NCI-H187 treated with DMSO at 0.1 percent for 48 hours (cell line): ENCODE measurements at regions not wholly inside any gene's neighbourhood (a gene's known extent, or its start where the extent isn't known, plus 50 kb on each side); places are given as distances from the start of the nearest gene placed in this dataset.
"Not testable (repeated sequence)": the region's sequence is repeated elsewhere in the genome, so short reads cannot be mapped to it uniquely, and the experiment has no call there.

Source experiments
- DNase-seq: peaks from one replicate; lab custom pipeline; 2025; lab: John Stamatoyannopoulos, UW

- no peak for DNase-seq
Observed at GRCh38 chrX:131595120-131595519, 51.2 kb downstream of the OR13H1 start.

GRCh38 chrX:131607792-131608369 lies 64.0 kb downstream of the OR13H1 start:
- DNase-seq: no peak

GRCh38 chrX:131609480-131609879 lies 65.6 kb downstream of the OR13H1 start:
- DNase-seq: no peak

- no peak for DNase-seq
Observed at GRCh38 chrX:131613260-131613659, 69.4 kb downstream of the OR13H1 start.

- DNase-seq: no peak
Observed at GRCh38 chrX:131614241-131614640, 70.4 kb downstream of the OR13H1 start.

- no peak for DNase-seq
Observed at GRCh38 chrX:131617182-131617581, 73.3 kb downstream of the OR13H1 start.

GRCh38 chrX:131621650-131622049 lies 77.8 kb downstream of the OR13H1 start:
- DNase-seq: no peak

GRCh38 chrX:131626681-131627296 lies 82.9 kb downstream of the OR13H1 start:
- no peak for DNase-seq

GRCh38 chrX:131630534-131630933 lies 86.7 kb downstream of the OR13H1 start:
- no peak for DNase-seq

- peak; percentile 14 for DNase-seq
Observed at GRCh38 chrX:131633285-131633917, 89.5 kb downstream of the OR13H1 start.

- DNase-seq: no peak
Observed at GRCh38 chrX:131634900-131635299, 91.0 kb downstream of the OR13H1 start.

- DNase-seq: no peak
Observed at GRCh38 chrX:131646106-131646505, 102.2 kb downstream of the OR13H1 start.

- no peak for DNase-seq
Observed at GRCh38 chrX:131649741-131650140, 105.9 kb downstream of the OR13H1 start.

- no peak for DNase-seq
Observed at GRCh38 chrX:131650637-131651410, 107.0 kb downstream of the OR13H1 start.

GRCh38 chrX:131663726-131664125 lies 119.9 kb downstream of the OR13H1 start:
- not testable (repeated sequence) for DNase-seq

GRCh38 chrX:131671735-131672134 lies 127.9 kb downstream of the OR13H1 start:
- no peak for DNase-seq

GRCh38 chrX:131675596-131676194 lies 131.8 kb downstream of the OR13H1 start:
- no peak for DNase-seq

GRCh38 chrX:131677655-131678628 lies 134.1 kb downstream of the OR13H1 start:
- no peak for DNase-seq

- DNase-seq: not testable (repeated sequence)
Observed at GRCh38 chrX:131682735-131683134, 138.9 kb downstream of the OR13H1 start.

GRCh38 chrX:131693359-131693758 lies 149.5 kb downstream of the OR13H1 start:
- no peak for DNase-seq

- DNase-seq: not testable (repeated sequence)
Observed at GRCh38 chrX:131696989-131697388, 153.1 kb downstream of the OR13H1 start.
